Dermis blood vessel endothelial cell (primary cell): ENCODE measurements at regions not wholly inside any gene's neighbourhood (a gene's known extent, or its start where the extent isn't known, plus 50 kb on each side); places are given as distances from the start of the nearest gene placed in this dataset.

ENCODE experiments used
- DNase-seq: peaks from one replicate; pipeline ENCODE4 v3.0.0; 2010

GRCh38 chr4:23015821-23016220, 323.1 kb downstream of the GBA3 start:
- no peak for DNase-seq

GRCh38 chr4:23009093-23009492, 316.4 kb downstream of the GBA3 start:
- DNase-seq: no peak

- DNase-seq: no peak
Observed at GRCh38 chr4:23006756-23007155, 314.0 kb downstream of the GBA3 start.

- DNase-seq: no peak
Observed at GRCh38 chr4:23005691-23006090, 313.0 kb downstream of the GBA3 start.

- DNase-seq: no peak
Observed at GRCh38 chr4:23001478-23001877, 308.7 kb downstream of the GBA3 start.

- no peak for DNase-seq
Observed at GRCh38 chr4:22999419-22999818, 306.7 kb downstream of the GBA3 start.

GRCh38 chr4:22997358-22998224, 304.9 kb downstream of the GBA3 start:
- DNase-seq: no peak

- DNase-seq: no peak
Observed at GRCh38 chr4:22991576-22991975, 298.8 kb downstream of the GBA3 start.

GRCh38 chr4:22988526-22988925, 295.8 kb downstream of the GBA3 start:
- DNase-seq: no peak

GRCh38 chr4:22987870-22988269, 295.1 kb downstream of the GBA3 start:
- no peak for DNase-seq

- no peak for DNase-seq
Observed at GRCh38 chr4:22986881-22987280, 294.1 kb downstream of the GBA3 start.

GRCh38 chr4:22986262-22986661, 293.5 kb downstream of the GBA3 start:
- DNase-seq: no peak

- DNase-seq: no peak
Observed at GRCh38 chr4:22984390-22984789, 291.7 kb downstream of the GBA3 start.

GRCh38 chr4:22978656-22979055, 285.9 kb downstream of the GBA3 start:
- no peak for DNase-seq

- DNase-seq: no peak
Observed at GRCh38 chr4:22970665-22971064, 277.9 kb downstream of the GBA3 start.

GRCh38 chr4:22969287-22969896, 276.7 kb downstream of the GBA3 start:
- no peak for DNase-seq

- DNase-seq: no peak
Observed at GRCh38 chr4:22962295-22962694, 269.6 kb downstream of the GBA3 start.

- DNase-seq: no peak
Observed at GRCh38 chr4:22959483-22959882, 266.7 kb downstream of the GBA3 start.

- no peak for DNase-seq
Observed at GRCh38 chr4:22957774-22958309, 265.1 kb downstream of the GBA3 start.

- DNase-seq: no peak
Observed at GRCh38 chr4:22949161-22949855, 256.6 kb downstream of the GBA3 start.

GRCh38 chr4:22947851-22948250, 255.1 kb downstream of the GBA3 start:
- no peak for DNase-seq

- no peak for DNase-seq
Observed at GRCh38 chr4:22942920-22943559, 250.3 kb downstream of the GBA3 start.
